ENCODE measurements at regions not wholly inside any gene's neighbourhood (a gene's known extent, or its start where the extent isn't known, plus 50 kb on each side); places are given as distances from the start of the nearest gene placed in this dataset.

- Histone ChIP-seq H3K27me3 (ENCODE audit: control insufficient read depth in 3 of 3, insufficient read depth in 3 of 3, low read length in 3 of 3) (no peaks in the 10 kb centered on the region), H3K4me1 (ENCODE audit: control insufficient read depth in 3 of 3, insufficient read depth in 3 of 3, low read length in 3 of 3) (no peaks in the 10 kb centered on the region), H3K27ac (ENCODE audit: low read depth, low read length) (no peak overlapping the region), H3K9ac (ENCODE audit: low read depth in 1 of 3, low read length in 3 of 3) (no peak overlapping the region), H3K9me3 (ENCODE audit: control insufficient read depth in 3 of 3, low read length in 3 of 3) (peaks cover 4 to 7% (median 4%) of the 10 kb centered on the region in 3 donors), H3K4me3 (ENCODE audit: low read length in 3 of 3) (no peak overlapping the region), H3K36me3 (ENCODE audit: control insufficient read depth in 3 of 3, insufficient read depth in 3 of 3, low read length in 3 of 3) (no peaks in the 10 kb centered on the region)
These were observed 334.3 kb downstream of the AACS start for GRCh38 chr12:125399489-125399888.

GRCh38 chr12:125402874-125403789 lies 337.9 kb downstream of the AACS start:
- H3K36me3 ChIP-seq (ENCODE audit: control insufficient read depth in 3 of 3, insufficient read depth in 3 of 3, low read length in 3 of 3) = no peaks in the 10 kb centered on the region
- no peak overlapping the region for H3K27ac ChIP-seq (ENCODE audit: low read depth, low read length)
- H3K27me3 ChIP-seq (ENCODE audit: control insufficient read depth in 3 of 3, insufficient read depth in 3 of 3, low read length in 3 of 3) = peaks cover 0 to 7% (median 4%) of the 10 kb centered on the region in 3 donors
- H3K4me1 ChIP-seq (ENCODE audit: control insufficient read depth in 3 of 3, insufficient read depth in 3 of 3, low read length in 3 of 3) = no peaks in the 10 kb centered on the region
- no peak overlapping the region for H3K9ac ChIP-seq (ENCODE audit: low read depth in 1 of 3, low read length in 3 of 3)
- no peak overlapping the region for H3K4me3 ChIP-seq (ENCODE audit: low read length in 3 of 3)
- peaks cover 2 to 7% (median 4%) of the 10 kb centered on the region in 3 donors for H3K9me3 ChIP-seq (ENCODE audit: control insufficient read depth in 3 of 3, low read length in 3 of 3)

GRCh38 chr12:125403843-125404242 lies 338.6 kb downstream of the AACS start:
- H3K9me3 ChIP-seq (ENCODE audit: control insufficient read depth in 3 of 3, low read length in 3 of 3) = peaks cover 0 to 7% (median 2%) of the 10 kb centered on the region in 3 donors
- no peaks in the 10 kb centered on the region for H3K4me1 ChIP-seq (ENCODE audit: control insufficient read depth in 3 of 3, insufficient read depth in 3 of 3, low read length in 3 of 3)
- H3K27me3 ChIP-seq (ENCODE audit: control insufficient read depth in 3 of 3, insufficient read depth in 3 of 3, low read length in 3 of 3) = peaks cover 0 to 7% (median 4%) of the 10 kb centered on the region in 3 donors
- H3K9ac ChIP-seq (ENCODE audit: low read depth in 1 of 3, low read length in 3 of 3) = no peak overlapping the region
- no peaks in the 10 kb centered on the region for H3K36me3 ChIP-seq (ENCODE audit: control insufficient read depth in 3 of 3, insufficient read depth in 3 of 3, low read length in 3 of 3)
- H3K27ac ChIP-seq (ENCODE audit: low read depth, low read length) = no peak overlapping the region
- no peak overlapping the region for H3K4me3 ChIP-seq (ENCODE audit: low read length in 3 of 3)

- no peak overlapping the region for H3K4me3 ChIP-seq (ENCODE audit: low read length in 3 of 3)
- H3K27ac ChIP-seq (ENCODE audit: low read depth, low read length) = no peak overlapping the region
- peaks cover 0 to 7% (median 4%) of the 10 kb centered on the region in 3 donors for H3K27me3 ChIP-seq (ENCODE audit: control insufficient read depth in 3 of 3, insufficient read depth in 3 of 3, low read length in 3 of 3)
- no peak overlapping the region for H3K9ac ChIP-seq (ENCODE audit: low read depth in 1 of 3, low read length in 3 of 3)
- H3K4me1 ChIP-seq (ENCODE audit: control insufficient read depth in 3 of 3, insufficient read depth in 3 of 3, low read length in 3 of 3) = no peaks in the 10 kb centered on the region
- no peaks in the 10 kb centered on the region for H3K36me3 ChIP-seq (ENCODE audit: control insufficient read depth in 3 of 3, insufficient read depth in 3 of 3, low read length in 3 of 3)
- peaks cover 0 to 7% (median 0%) of the 10 kb centered on the region in 3 donors for H3K9me3 ChIP-seq (ENCODE audit: control insufficient read depth in 3 of 3, low read length in 3 of 3)
These were observed 340.9 kb downstream of the AACS start for GRCh38 chr12:125406131-125406530.

GRCh38 chr12:125408718-125409117 lies 343.5 kb downstream of the AACS start:
- Histone ChIP-seq H3K4me3 (ENCODE audit: low read length in 3 of 3) (no peak overlapping the region), H3K9me3 (ENCODE audit: control insufficient read depth in 3 of 3, low read length in 3 of 3) (peaks cover 0 to 3% (median 0%) of the 10 kb centered on the region in 3 donors), H3K36me3 (ENCODE audit: control insufficient read depth in 3 of 3, insufficient read depth in 3 of 3, low read length in 3 of 3) (no peaks in the 10 kb centered on the region), H3K9ac (ENCODE audit: low read depth in 1 of 3, low read length in 3 of 3) (no peak overlapping the region), H3K27me3 (ENCODE audit: control insufficient read depth in 3 of 3, insufficient read depth in 3 of 3, low read length in 3 of 3) (peaks cover 0 to 7% (median 4%) of the 10 kb centered on the region in 3 donors), H3K4me1 (ENCODE audit: control insufficient read depth in 3 of 3, insufficient read depth in 3 of 3, low read length in 3 of 3) (no peaks in the 10 kb centered on the region), H3K27ac (ENCODE audit: low read depth, low read length) (no peak overlapping the region)

- Histone ChIP-seq H3K27ac (ENCODE audit: low read depth, low read length) (no peak overlapping the region), H3K4me3 (ENCODE audit: low read length in 3 of 3) (no peak overlapping the region), H3K9ac (ENCODE audit: low read depth in 1 of 3, low read length in 3 of 3) (no peak overlapping the region), H3K36me3 (ENCODE audit: control insufficient read depth in 3 of 3, insufficient read depth in 3 of 3, low read length in 3 of 3) (no peaks in the 10 kb centered on the region), H3K4me1 (ENCODE audit: control insufficient read depth in 3 of 3, insufficient read depth in 3 of 3, low read length in 3 of 3) (no peaks in the 10 kb centered on the region), H3K9me3 (ENCODE audit: control insufficient read depth in 3 of 3, low read length in 3 of 3) (peaks cover 0 to 2% (median 0%) of the 10 kb centered on the region in 3 donors), H3K27me3 (ENCODE audit: control insufficient read depth in 3 of 3, insufficient read depth in 3 of 3, low read length in 3 of 3) (peaks cover 0 to 5% (median 1%) of the 10 kb centered on the region in 3 donors)
These were observed 347.3 kb downstream of the AACS start for GRCh38 chr12:125412506-125412905.

- Histone ChIP-seq H3K27me3 (ENCODE audit: control insufficient read depth in 3 of 3, insufficient read depth in 3 of 3, low read length in 3 of 3) (no peaks in the 10 kb centered on the region), H3K9me3 (ENCODE audit: control insufficient read depth in 3 of 3, low read length in 3 of 3) (peaks cover 0 to 3% (median 2%) of the 10 kb centered on the region in 3 donors), H3K4me1 (ENCODE audit: control insufficient read depth in 3 of 3, insufficient read depth in 3 of 3, low read length in 3 of 3) (no peaks in the 10 kb centered on the region), H3K36me3 (ENCODE audit: control insufficient read depth in 3 of 3, insufficient read depth in 3 of 3, low read length in 3 of 3) (no peaks in the 10 kb centered on the region), H3K4me3 (ENCODE audit: low read length in 3 of 3) (no peak overlapping the region), H3K27ac (ENCODE audit: low read depth, low read length) (no peak overlapping the region), H3K9ac (ENCODE audit: low read depth in 1 of 3, low read length in 3 of 3) (no peak overlapping the region)
These were observed 352.2 kb downstream of the AACS start for GRCh38 chr12:125417446-125417845.

GRCh38 chr12:125418902-125419564 lies 353.8 kb downstream of the AACS start:
- Histone ChIP-seq H3K9me3 (ENCODE audit: control insufficient read depth in 3 of 3, low read length in 3 of 3) (peaks cover 0 to 3% (median 0%) of the 10 kb centered on the region in 3 donors), H3K27me3 (ENCODE audit: control insufficient read depth in 3 of 3, insufficient read depth in 3 of 3, low read length in 3 of 3) (no peaks in the 10 kb centered on the region), H3K4me1 (ENCODE audit: control insufficient read depth in 3 of 3, insufficient read depth in 3 of 3, low read length in 3 of 3) (no peaks in the 10 kb centered on the region), H3K4me3 (ENCODE audit: low read length in 3 of 3) (no peak overlapping the region), H3K36me3 (ENCODE audit: control insufficient read depth in 3 of 3, insufficient read depth in 3 of 3, low read length in 3 of 3) (no peaks in the 10 kb centered on the region), H3K9ac (ENCODE audit: low read depth in 1 of 3, low read length in 3 of 3) (no peak overlapping the region), H3K27ac (ENCODE audit: low read depth, low read length) (no peak overlapping the region)

GRCh38 chr12:125424909-125425308 lies 359.7 kb downstream of the AACS start:
- Histone ChIP-seq H3K27me3 (ENCODE audit: control insufficient read depth in 3 of 3, insufficient read depth in 3 of 3, low read length in 3 of 3) (no peaks in the 10 kb centered on the region), H3K9me3 (ENCODE audit: control insufficient read depth in 3 of 3, low read length in 3 of 3) (peaks cover 0 to 3% (median 0%) of the 10 kb centered on the region in 3 donors), H3K9ac (ENCODE audit: low read depth in 1 of 3, low read length in 3 of 3) (no peak overlapping the region), H3K27ac (ENCODE audit: low read depth, low read length) (no peak overlapping the region), H3K36me3 (ENCODE audit: control insufficient read depth in 3 of 3, insufficient read depth in 3 of 3, low read length in 3 of 3) (no peaks in the 10 kb centered on the region), H3K4me1 (ENCODE audit: control insufficient read depth in 3 of 3, insufficient read depth in 3 of 3, low read length in 3 of 3) (no peaks in the 10 kb centered on the region), H3K4me3 (ENCODE audit: low read length in 3 of 3) (no peak overlapping the region)

GRCh38 chr12:125431516-125431915 lies 366.3 kb downstream of the AACS start:
- Histone ChIP-seq H3K27me3 (ENCODE audit: control insufficient read depth in 3 of 3, insufficient read depth in 3 of 3, low read length in 3 of 3) (no peaks in the 10 kb centered on the region), H3K4me1 (ENCODE audit: control insufficient read depth in 3 of 3, insufficient read depth in 3 of 3, low read length in 3 of 3) (no peaks in the 10 kb centered on the region), H3K9ac (ENCODE audit: low read depth in 1 of 3, low read length in 3 of 3) (no peak overlapping the region), H3K9me3 (ENCODE audit: control insufficient read depth in 3 of 3, low read length in 3 of 3) (no peaks in the 10 kb centered on the region), H3K36me3 (ENCODE audit: control insufficient read depth in 3 of 3, insufficient read depth in 3 of 3, low read length in 3 of 3) (no peaks in the 10 kb centered on the region), H3K4me3 (ENCODE audit: low read length in 3 of 3) (no peak overlapping the region), H3K27ac (ENCODE audit: low read depth, low read length) (no peak overlapping the region)

Data from skeletal muscle tissue (tissue), 3 donors.